ENCODE measurements at regions not wholly inside any gene's neighbourhood (a gene's known extent, or its start where the extent isn't known, plus 50 kb on each side); places are given as distances from the start of the nearest gene placed in this dataset.

GRCh38 chr10:36117231-36117630, 475.1 kb upstream of the FZD8 start:
- WGBS (ENCODE audit: extremely low coverage, insufficient coverage, low lambda C conversion rate), result no CpG with 5 or more reads among the region's 5 CpGs
- Histone ChIP-seq H3K9ac (ENCODE audit: low read length) (no peak overlapping the region), H2BK120ac (ENCODE audit: low read depth, low read length) (no peak overlapping the region), H4K5ac (ENCODE audit: low read length) (no peak overlapping the region), H2BK5ac (ENCODE audit: low read length) (no peak overlapping the region), H3K27me3 (ENCODE audit: insufficient read depth, low read length, poor library complexity) (no peaks in the 10 kb centered on the region), H3K23ac (ENCODE audit: low read length) (no peak overlapping the region), H2AK5ac (ENCODE audit: low read length) (no peak overlapping the region), H3K56ac (ENCODE audit: low read length) (no peak overlapping the region), H3K27ac (ENCODE audit: low read depth, low read length) (no peak overlapping the region), H3K4me3 (ENCODE audit: low read length) (no peak overlapping the region), H4K8ac (ENCODE audit: low read depth, low read length) (no peak overlapping the region), H3K79me1 (ENCODE audit: low read length) (no peaks in the 10 kb centered on the region), H2BK15ac (replicated peaks; ENCODE audit: low read depth) (no peak overlapping the region), H3K4me1 (ENCODE audit: control insufficient read depth, low read depth, low read length) (no peaks in the 10 kb centered on the region), H3K36me3 (ENCODE audit: control insufficient read depth, insufficient read depth, low read length) (no peaks in the 10 kb centered on the region), H3K18ac (ENCODE audit: low read length) (no peak overlapping the region), H3K4ac (ENCODE audit: low read depth, low read length) (no peak overlapping the region), H3K4me2 (ENCODE audit: low read length) (no peak overlapping the region), H3K79me2 (ENCODE audit: control insufficient read depth, insufficient read depth, low read length) (no peaks in the 10 kb centered on the region)
- peak; percentile 8 for DNase-seq

GRCh38 chr10:36116731-36117130, 474.6 kb upstream of the FZD8 start:
- Histone ChIP-seq H3K56ac (ENCODE audit: low read length) (no peak overlapping the region), H3K4me2 (ENCODE audit: low read length) (no peak overlapping the region), H4K5ac (ENCODE audit: low read length) (no peak overlapping the region), H4K8ac (ENCODE audit: low read depth, low read length) (no peak overlapping the region), H3K9ac (ENCODE audit: low read length) (no peak overlapping the region), H2BK120ac (ENCODE audit: low read depth, low read length) (no peak overlapping the region), H3K27ac (ENCODE audit: low read depth, low read length) (no peak overlapping the region), H2BK15ac (replicated peaks; ENCODE audit: low read depth) (peak overlapping the region; percentile 92), H3K23ac (ENCODE audit: low read length) (no peak overlapping the region), H3K18ac (ENCODE audit: low read length) (no peak overlapping the region), H2AK5ac (ENCODE audit: low read length) (no peak overlapping the region), H3K27me3 (ENCODE audit: insufficient read depth, low read length, poor library complexity) (no peaks in the 10 kb centered on the region), H3K4me3 (ENCODE audit: low read length) (no peak overlapping the region), H3K79me1 (ENCODE audit: low read length) (no peaks in the 10 kb centered on the region), H3K4ac (ENCODE audit: low read depth, low read length) (no peak overlapping the region), H3K79me2 (ENCODE audit: control insufficient read depth, insufficient read depth, low read length) (no peaks in the 10 kb centered on the region), H3K4me1 (ENCODE audit: control insufficient read depth, low read depth, low read length) (no peaks in the 10 kb centered on the region), H3K36me3 (ENCODE audit: control insufficient read depth, insufficient read depth, low read length) (no peaks in the 10 kb centered on the region), H2BK5ac (ENCODE audit: low read length) (no peak overlapping the region)
- no peak for DNase-seq
- no CpG with 5 or more reads among the region's 6 CpGs for WGBS (ENCODE audit: extremely low coverage, insufficient coverage, low lambda C conversion rate)

- Histone ChIP-seq H2BK15ac (replicated peaks; ENCODE audit: low read depth) (no peak overlapping the region), H3K79me1 (ENCODE audit: low read length) (no peaks in the 10 kb centered on the region), H3K4ac (ENCODE audit: low read depth, low read length) (no peak overlapping the region), H3K4me2 (ENCODE audit: low read length) (no peak overlapping the region), H2AK5ac (ENCODE audit: low read length) (no peak overlapping the region), H3K9ac (ENCODE audit: low read length) (no peak overlapping the region), H2BK5ac (ENCODE audit: low read length) (no peak overlapping the region), H3K18ac (ENCODE audit: low read length) (no peak overlapping the region), H3K4me3 (ENCODE audit: low read length) (no peak overlapping the region), H3K79me2 (ENCODE audit: control insufficient read depth, insufficient read depth, low read length) (no peaks in the 10 kb centered on the region), H3K36me3 (ENCODE audit: control insufficient read depth, insufficient read depth, low read length) (no peaks in the 10 kb centered on the region), H3K56ac (ENCODE audit: low read length) (no peak overlapping the region), H3K4me1 (ENCODE audit: control insufficient read depth, low read depth, low read length) (no peaks in the 10 kb centered on the region), H4K5ac (ENCODE audit: low read length) (no peak overlapping the region), H2BK120ac (ENCODE audit: low read depth, low read length) (no peak overlapping the region), H4K8ac (ENCODE audit: low read depth, low read length) (no peak overlapping the region), H3K27me3 (ENCODE audit: insufficient read depth, low read length, poor library complexity) (no peaks in the 10 kb centered on the region), H3K23ac (ENCODE audit: low read length) (no peak overlapping the region), H3K27ac (ENCODE audit: low read depth, low read length) (no peak overlapping the region)
- no peak for DNase-seq
- no CpG with 5 or more reads among the region's 2 CpGs for WGBS (ENCODE audit: extremely low coverage, insufficient coverage, low lambda C conversion rate)
These were observed 473.9 kb upstream of the FZD8 start for GRCh38 chr10:36116040-36116439.

- Histone ChIP-seq H3K36me3 (ENCODE audit: control insufficient read depth, insufficient read depth, low read length) (no peaks in the 10 kb centered on the region), H3K4me2 (ENCODE audit: low read length) (no peak overlapping the region), H2BK120ac (ENCODE audit: low read depth, low read length) (no peak overlapping the region), H4K8ac (ENCODE audit: low read depth, low read length) (no peak overlapping the region), H2BK5ac (ENCODE audit: low read length) (no peak overlapping the region), H3K4me1 (ENCODE audit: control insufficient read depth, low read depth, low read length) (no peaks in the 10 kb centered on the region), H3K27me3 (ENCODE audit: insufficient read depth, low read length, poor library complexity) (no peaks in the 10 kb centered on the region), H3K4ac (ENCODE audit: low read depth, low read length) (no peak overlapping the region), H3K4me3 (ENCODE audit: low read length) (no peak overlapping the region), H3K9ac (ENCODE audit: low read length) (no peak overlapping the region), H3K27ac (ENCODE audit: low read depth, low read length) (no peak overlapping the region), H2AK5ac (ENCODE audit: low read length) (no peak overlapping the region), H3K79me1 (ENCODE audit: low read length) (no peaks in the 10 kb centered on the region), H2BK15ac (replicated peaks; ENCODE audit: low read depth) (no peak overlapping the region), H3K56ac (ENCODE audit: low read length) (no peak overlapping the region), H3K18ac (ENCODE audit: low read length) (no peak overlapping the region), H4K5ac (ENCODE audit: low read length) (no peak overlapping the region), H3K79me2 (ENCODE audit: control insufficient read depth, insufficient read depth, low read length) (no peaks in the 10 kb centered on the region), H3K23ac (ENCODE audit: low read length) (no peak overlapping the region)
- DNase-seq, result no peak
- WGBS (ENCODE audit: extremely low coverage, insufficient coverage, low lambda C conversion rate), result no CpG with 5 or more reads among the region's 1 CpG
These were observed 473.3 kb upstream of the FZD8 start for GRCh38 chr10:36115364-36115763.

GRCh38 chr10:36114913-36115312, 472.8 kb upstream of the FZD8 start:
- H3K56ac ChIP-seq (ENCODE audit: low read length), result no peak overlapping the region
- H3K4me2 ChIP-seq (ENCODE audit: low read length), result no peak overlapping the region
- H2BK15ac ChIP-seq (replicated peaks; ENCODE audit: low read depth), result no peak overlapping the region
- no peaks in the 10 kb centered on the region for H3K79me2 ChIP-seq (ENCODE audit: control insufficient read depth, insufficient read depth, low read length)
- H3K27me3 ChIP-seq (ENCODE audit: insufficient read depth, low read length, poor library complexity), result no peaks in the 10 kb centered on the region
- peak; percentile 6 for DNase-seq
- no peak overlapping the region for H2AK5ac ChIP-seq (ENCODE audit: low read length)
- no peaks in the 10 kb centered on the region for H3K4me1 ChIP-seq (ENCODE audit: control insufficient read depth, low read depth, low read length)
- no peak overlapping the region for H2BK120ac ChIP-seq (ENCODE audit: low read depth, low read length)
- no peak overlapping the region for H3K23ac ChIP-seq (ENCODE audit: low read length)
- no peak overlapping the region for H3K18ac ChIP-seq (ENCODE audit: low read length)
- H3K4me3 ChIP-seq (ENCODE audit: low read length), result no peak overlapping the region
- no peak overlapping the region for H4K8ac ChIP-seq (ENCODE audit: low read depth, low read length)
- no peak overlapping the region for H4K5ac ChIP-seq (ENCODE audit: low read length)
- H3K79me1 ChIP-seq (ENCODE audit: low read length), result no peaks in the 10 kb centered on the region
- no peaks in the 10 kb centered on the region for H3K36me3 ChIP-seq (ENCODE audit: control insufficient read depth, insufficient read depth, low read length)
- H3K4ac ChIP-seq (ENCODE audit: low read depth, low read length), result no peak overlapping the region
- no peak overlapping the region for H3K27ac ChIP-seq (ENCODE audit: low read depth, low read length)
- H2BK5ac ChIP-seq (ENCODE audit: low read length), result no peak overlapping the region
- no CpG with 5 or more reads among the region's 1 CpG for WGBS (ENCODE audit: extremely low coverage, insufficient coverage, low lambda C conversion rate)
- no peak overlapping the region for H3K9ac ChIP-seq (ENCODE audit: low read length)

GRCh38 chr10:36114141-36114540, 472.0 kb upstream of the FZD8 start:
- no peak overlapping the region for H3K56ac ChIP-seq (ENCODE audit: low read length)
- H2BK5ac ChIP-seq (ENCODE audit: low read length), result no peak overlapping the region
- no peak overlapping the region for H4K5ac ChIP-seq (ENCODE audit: low read length)
- H3K18ac ChIP-seq (ENCODE audit: low read length), result no peak overlapping the region
- no peak overlapping the region for H3K23ac ChIP-seq (ENCODE audit: low read length)
- H3K79me1 ChIP-seq (ENCODE audit: low read length), result no peaks in the 10 kb centered on the region
- no peaks in the 10 kb centered on the region for H3K4me1 ChIP-seq (ENCODE audit: control insufficient read depth, low read depth, low read length)
- no peaks in the 10 kb centered on the region for H3K27me3 ChIP-seq (ENCODE audit: insufficient read depth, low read length, poor library complexity)
- H3K4ac ChIP-seq (ENCODE audit: low read depth, low read length), result no peak overlapping the region
- no peak overlapping the region for H4K8ac ChIP-seq (ENCODE audit: low read depth, low read length)
- no peak overlapping the region for H2BK120ac ChIP-seq (ENCODE audit: low read depth, low read length)
- no peak overlapping the region for H2BK15ac ChIP-seq (replicated peaks; ENCODE audit: low read depth)
- H3K79me2 ChIP-seq (ENCODE audit: control insufficient read depth, insufficient read depth, low read length), result no peaks in the 10 kb centered on the region
- no peak overlapping the region for H3K4me3 ChIP-seq (ENCODE audit: low read length)
- WGBS (ENCODE audit: extremely low coverage, insufficient coverage, low lambda C conversion rate), result no CpG with 5 or more reads among the region's 1 CpG
- no peaks in the 10 kb centered on the region for H3K36me3 ChIP-seq (ENCODE audit: control insufficient read depth, insufficient read depth, low read length)
- H3K27ac ChIP-seq (ENCODE audit: low read depth, low read length), result no peak overlapping the region
- H3K9ac ChIP-seq (ENCODE audit: low read length), result no peak overlapping the region
- no peak overlapping the region for H3K4me2 ChIP-seq (ENCODE audit: low read length)
- no peak overlapping the region for H2AK5ac ChIP-seq (ENCODE audit: low read length)
- no peak for DNase-seq
